ENCODE measurements at regions not wholly inside any gene's neighbourhood (a gene's known extent, or its start where the extent isn't known, plus 50 kb on each side); places are given as distances from the start of the nearest gene placed in this dataset.

GRCh38 chr9:119420231-119420630 is 51.0 kb upstream of the BRINP1 start:
- TF ChIP-seq, protein P1, sequence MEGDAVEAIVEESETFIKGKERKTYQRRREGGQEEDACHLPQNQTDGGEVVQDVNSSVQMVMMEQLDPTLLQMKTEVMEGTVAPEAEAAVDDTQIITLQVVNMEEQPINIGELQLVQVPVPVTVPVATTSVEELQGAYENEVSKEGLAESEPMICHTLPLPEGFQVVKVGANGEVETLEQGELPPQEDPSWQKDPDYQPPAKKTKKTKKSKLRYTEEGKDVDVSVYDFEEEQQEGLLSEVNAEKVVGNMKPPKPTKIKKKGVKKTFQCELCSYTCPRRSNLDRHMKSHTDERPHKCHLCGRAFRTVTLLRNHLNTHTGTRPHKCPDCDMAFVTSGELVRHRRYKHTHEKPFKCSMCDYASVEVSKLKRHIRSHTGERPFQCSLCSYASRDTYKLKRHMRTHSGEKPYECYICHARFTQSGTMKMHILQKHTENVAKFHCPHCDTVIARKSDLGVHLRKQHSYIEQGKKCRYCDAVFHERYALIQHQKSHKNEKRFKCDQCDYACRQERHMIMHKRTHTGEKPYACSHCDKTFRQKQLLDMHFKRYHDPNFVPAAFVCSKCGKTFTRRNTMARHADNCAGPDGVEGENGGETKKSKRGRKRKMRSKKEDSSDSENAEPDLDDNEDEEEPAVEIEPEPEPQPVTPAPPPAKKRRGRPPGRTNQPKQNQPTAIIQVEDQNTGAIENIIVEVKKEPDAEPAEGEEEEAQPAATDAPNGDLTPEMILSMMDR (IDR thresholded peaks at IDR 0.05 in 2 of 3, conservative IDR thresholded peaks at IDR 0.05 in 1 of 3; ENCODE audit: borderline replicate concordance in 1 of 3, insufficient read depth in 1 of 3, low read depth in 2 of 3, low read length in 2 of 3), result no peak
- TF ChIP-seq, protein P2, sequence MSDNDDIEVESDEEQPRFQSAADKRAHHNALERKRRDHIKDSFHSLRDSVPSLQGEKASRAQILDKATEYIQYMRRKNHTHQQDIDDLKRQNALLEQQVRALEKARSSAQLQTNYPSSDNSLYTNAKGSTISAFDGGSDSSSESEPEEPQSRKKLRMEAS (IDR thresholded peaks at IDR 0.05), result no peak
- TF ChIP-seq POLR2A (IDR thresholded peaks at IDR 0.05; ENCODE audit: borderline replicate concordance, extremely low read depth, insufficient read depth, insufficient read length) (no peak), EZH2phosphoT487 (IDR thresholded peaks at IDR 0.05; ENCODE audit: borderline replicate concordance) (no peak), ZNF274 (IDR thresholded peaks at IDR 0.05; ENCODE audit: low read depth, low read length) (no peak), JUND (IDR thresholded peaks at IDR 0.05) (no peak), ZBTB33 (IDR thresholded peaks at IDR 0.05; ENCODE audit: extremely low read depth, insufficient replicate concordance, low read length) (no peak), CEBPB (IDR thresholded peaks at IDR 0.05; ENCODE audit: low read depth) (no peak), POLR2AphosphoS5 (IDR thresholded peaks at IDR 0.05; ENCODE audit: low read depth, low read length) (no peak), ELF1 (IDR thresholded peaks at IDR 0.05; ENCODE audit: borderline replicate concordance, low read depth) (no peak), EZH2 (IDR thresholded peaks at IDR 0.05) (no peak), RAD21 (IDR thresholded peaks at IDR 0.05; ENCODE audit: low read depth) (no peak)
- TF ChIP-seq, protein P3, sequence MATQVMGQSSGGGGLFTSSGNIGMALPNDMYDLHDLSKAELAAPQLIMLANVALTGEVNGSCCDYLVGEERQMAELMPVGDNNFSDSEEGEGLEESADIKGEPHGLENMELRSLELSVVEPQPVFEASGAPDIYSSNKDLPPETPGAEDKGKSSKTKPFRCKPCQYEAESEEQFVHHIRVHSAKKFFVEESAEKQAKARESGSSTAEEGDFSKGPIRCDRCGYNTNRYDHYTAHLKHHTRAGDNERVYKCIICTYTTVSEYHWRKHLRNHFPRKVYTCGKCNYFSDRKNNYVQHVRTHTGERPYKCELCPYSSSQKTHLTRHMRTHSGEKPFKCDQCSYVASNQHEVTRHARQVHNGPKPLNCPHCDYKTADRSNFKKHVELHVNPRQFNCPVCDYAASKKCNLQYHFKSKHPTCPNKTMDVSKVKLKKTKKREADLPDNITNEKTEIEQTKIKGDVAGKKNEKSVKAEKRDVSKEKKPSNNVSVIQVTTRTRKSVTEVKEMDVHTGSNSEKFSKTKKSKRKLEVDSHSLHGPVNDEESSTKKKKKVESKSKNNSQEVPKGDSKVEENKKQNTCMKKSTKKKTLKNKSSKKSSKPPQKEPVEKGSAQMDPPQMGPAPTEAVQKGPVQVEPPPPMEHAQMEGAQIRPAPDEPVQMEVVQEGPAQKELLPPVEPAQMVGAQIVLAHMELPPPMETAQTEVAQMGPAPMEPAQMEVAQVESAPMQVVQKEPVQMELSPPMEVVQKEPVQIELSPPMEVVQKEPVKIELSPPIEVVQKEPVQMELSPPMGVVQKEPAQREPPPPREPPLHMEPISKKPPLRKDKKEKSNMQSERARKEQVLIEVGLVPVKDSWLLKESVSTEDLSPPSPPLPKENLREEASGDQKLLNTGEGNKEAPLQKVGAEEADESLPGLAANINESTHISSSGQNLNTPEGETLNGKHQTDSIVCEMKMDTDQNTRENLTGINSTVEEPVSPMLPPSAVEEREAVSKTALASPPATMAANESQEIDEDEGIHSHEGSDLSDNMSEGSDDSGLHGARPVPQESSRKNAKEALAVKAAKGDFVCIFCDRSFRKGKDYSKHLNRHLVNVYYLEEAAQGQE (IDR thresholded peaks at IDR 0.05; ENCODE audit: low read depth), result no peak

Measured in HCT116 (cell line).